Right lobe of liver (tissue), 4 donors: ENCODE measurements at regions not wholly inside any gene's neighbourhood (a gene's known extent, or its start where the extent isn't known, plus 50 kb on each side); places are given as distances from the start of the nearest gene placed in this dataset.

Experiments used
- CTCF ChIP-seq, 4 donors: fragments of 200-600 bp in 3 of 4; fragments of 450-650 bp in 1 of 4; IDR thresholded peaks; one replicate each; pipeline versions ENCODE4 v1.5.1 to v1.8.0; 2016 to 2022; ENCODE audit warnings: antibody characterized with exemption in 4 of 4, mild to moderate bottlenecking in 2 of 4
- POLR2A ChIP-seq: fragments of 450-650 bp; IDR thresholded peaks from one replicate; pipeline ENCODE4 v1.6.1; 2017; ENCODE audit warnings: antibody characterized with exemption, mild to moderate bottlenecking
- donor health status: DM: no; HTN: no; CAD: no.
- donor health status: DM: no; HTN: no; CAD: no.
- donor health status: DM: no; HTN: yes; CAD: no.

DNA sequence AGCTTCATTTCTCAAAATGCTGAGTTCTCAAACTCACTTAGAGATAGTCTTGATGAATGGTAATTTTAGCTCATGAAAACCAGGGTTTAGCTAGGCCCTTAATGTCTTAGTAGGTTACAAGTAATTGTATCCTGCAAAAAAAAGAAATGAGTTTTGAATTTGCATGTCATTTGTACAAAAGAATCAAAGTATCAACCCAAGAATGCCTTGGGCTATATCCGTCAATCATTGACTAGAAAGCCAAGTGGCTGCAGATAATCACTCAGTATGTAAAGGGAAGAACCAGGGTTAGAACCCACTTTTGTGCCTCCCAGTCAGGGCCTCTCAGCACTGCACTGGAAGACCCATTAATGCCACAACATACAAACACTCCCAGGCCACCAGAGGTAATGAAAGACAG lies 427.6 kb upstream of the MDFIC2 start:
- no peak for TF ChIP-seq CTCF (IDR thresholded peaks at IDR 0.05)
- TF ChIP-seq POLR2A, result no peak
